ENCODE measurements at regions not wholly inside any gene's neighbourhood (a gene's known extent, or its start where the extent isn't known, plus 50 kb on each side); places are given as distances from the start of the nearest gene placed in this dataset.

DNA sequence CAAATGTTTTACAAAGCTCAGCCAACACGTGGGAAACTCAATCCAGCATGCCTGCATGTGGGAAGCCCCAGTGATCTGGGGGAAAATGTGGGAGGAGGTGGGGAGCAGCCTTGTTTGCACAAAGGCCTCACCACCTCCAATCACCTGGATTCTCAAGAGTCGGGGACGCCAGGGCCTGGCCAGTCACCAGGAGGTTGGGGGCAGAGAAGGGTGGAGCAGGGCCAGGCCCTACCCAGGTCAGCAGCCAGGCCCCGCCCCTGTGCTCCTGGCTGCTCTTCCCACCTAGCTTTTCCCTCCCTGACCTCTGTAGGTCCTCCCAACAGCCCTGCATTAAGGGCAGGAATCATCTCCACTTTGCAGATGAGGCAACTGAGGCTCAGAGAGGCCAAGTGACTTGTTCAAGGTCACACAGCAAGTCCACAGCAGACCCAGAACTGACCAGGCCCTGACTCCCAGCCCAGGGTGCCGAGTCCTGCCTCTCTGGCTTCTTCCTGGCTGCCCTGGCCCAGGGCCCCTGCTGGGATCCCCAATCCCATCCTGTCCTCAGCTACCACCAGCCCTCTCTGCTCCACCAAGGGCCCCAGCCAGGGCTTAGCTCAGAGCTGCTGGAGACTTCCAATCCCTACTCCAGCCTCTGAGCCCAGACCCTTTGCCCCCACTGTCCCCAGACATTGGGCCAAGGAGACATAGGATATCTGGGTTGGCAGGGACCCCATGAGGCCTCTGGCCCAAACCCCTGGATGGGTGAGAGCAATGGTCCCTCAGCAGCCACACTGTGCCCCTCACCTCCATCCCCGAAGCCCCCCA, 508.6 kb downstream of the PTPRU start:
- DNase-seq = no peak

DNA sequence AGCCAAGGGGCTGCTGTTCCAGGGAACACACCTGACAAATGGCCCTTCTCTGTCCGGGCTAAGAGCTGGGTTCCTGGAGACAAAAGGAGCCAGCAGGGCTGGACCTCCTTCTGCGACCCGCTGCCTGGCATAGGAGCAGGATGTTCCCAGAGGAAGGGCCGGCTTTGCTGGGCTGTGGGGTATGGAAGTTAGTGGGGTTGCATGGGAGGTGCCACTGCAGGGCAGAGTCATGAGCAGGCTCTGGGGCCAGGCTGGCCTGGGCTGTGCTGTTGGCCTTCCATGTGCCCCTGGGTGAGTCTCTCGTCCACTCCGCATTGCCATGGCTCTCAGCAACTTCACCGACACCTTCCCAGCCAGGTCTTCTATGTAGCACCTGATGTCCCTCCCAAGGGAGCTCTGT, 507.6 kb downstream of the PTPRU start:
- DNase-seq = no peak

DNA sequence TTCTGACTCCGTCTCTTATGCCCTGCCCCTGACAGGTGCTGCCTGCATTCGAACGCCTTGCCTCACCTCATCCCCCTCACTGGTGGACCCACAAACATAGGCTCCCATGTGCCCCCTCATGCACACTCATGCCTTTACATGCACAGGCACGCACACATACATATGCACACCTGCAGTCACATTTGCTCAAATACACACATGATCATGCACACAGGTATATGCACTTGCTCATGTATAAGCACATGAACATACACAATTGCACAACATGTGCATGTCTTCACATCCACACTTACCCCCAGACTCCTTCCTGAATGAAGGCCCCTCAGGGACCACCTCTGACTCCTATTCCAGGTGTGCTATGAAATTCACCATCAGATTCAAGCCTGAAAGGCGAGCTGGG, 506.9 kb downstream of the PTPRU start:
- no peak for DNase-seq

DNA sequence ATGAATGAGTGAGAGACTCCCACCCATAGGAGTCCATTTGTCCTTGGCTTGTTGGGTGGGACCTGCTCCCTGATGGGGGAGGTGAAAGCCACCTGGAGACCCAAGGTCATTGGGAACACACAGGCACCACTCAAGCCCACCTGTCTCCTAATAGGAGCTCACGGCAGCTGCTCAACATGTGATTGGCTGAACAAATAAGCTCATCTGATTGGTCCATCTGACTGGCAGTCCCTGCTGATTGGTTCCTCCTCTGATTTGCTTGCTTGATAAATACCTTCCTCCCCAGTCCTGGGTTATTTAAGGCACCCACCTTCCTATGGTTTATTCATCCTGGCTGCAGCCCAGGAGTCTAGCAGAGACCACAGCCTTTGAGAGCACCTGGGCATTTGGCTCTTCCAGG, 502.9 kb downstream of the PTPRU start:
- DNase-seq = no peak

DNA sequence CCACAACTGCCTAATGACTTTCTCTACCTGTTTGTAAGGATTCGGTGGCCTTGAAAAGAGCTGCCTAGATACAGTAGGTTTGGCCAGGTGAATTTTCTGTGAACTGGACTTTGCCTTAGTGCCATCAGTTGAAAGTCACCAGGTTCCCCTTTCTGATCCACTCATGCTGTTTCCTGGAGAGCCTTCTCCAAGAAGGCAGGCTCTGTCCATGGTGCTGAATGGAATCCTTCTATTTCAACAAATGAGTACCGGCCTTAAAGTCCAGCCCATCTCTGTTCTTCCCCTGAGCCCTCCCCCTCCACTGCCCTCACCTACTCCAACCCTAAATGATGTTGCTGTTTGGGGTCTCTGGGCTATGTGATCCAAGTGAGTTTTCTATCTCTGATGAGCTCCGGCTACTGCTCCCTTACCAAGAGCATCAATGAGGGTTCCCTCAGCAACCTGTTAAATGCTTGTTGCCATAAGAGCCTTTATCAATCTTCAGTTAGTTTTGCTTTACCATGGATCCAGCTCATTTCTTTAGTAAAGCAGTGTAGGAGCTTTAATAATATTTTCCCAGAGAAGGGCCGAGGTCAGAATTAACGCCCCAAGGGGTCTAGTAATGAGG, 500.4 kb downstream of the PTPRU start:
- DNase-seq = no peak

DNA sequence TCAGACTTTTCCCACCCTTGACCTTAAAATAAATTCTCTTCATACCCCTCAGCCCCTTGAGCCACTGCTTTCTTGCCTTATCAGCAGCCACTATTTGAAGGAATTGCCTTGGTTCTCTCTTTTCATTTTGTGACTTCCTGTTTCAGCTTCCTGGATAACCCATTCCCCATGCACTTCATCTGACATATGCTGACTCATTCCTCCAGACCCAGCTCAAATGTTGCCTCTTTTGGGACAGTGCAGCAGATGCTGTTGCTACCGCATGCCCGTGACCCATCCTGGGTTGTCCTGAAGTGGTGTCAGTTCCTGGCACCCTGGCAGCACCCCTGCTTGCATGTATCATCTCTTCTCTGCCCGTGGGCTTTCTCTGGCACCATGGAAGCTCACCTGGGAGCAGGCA, 496.1 kb downstream of the PTPRU start:
- no peak for DNase-seq

DNA sequence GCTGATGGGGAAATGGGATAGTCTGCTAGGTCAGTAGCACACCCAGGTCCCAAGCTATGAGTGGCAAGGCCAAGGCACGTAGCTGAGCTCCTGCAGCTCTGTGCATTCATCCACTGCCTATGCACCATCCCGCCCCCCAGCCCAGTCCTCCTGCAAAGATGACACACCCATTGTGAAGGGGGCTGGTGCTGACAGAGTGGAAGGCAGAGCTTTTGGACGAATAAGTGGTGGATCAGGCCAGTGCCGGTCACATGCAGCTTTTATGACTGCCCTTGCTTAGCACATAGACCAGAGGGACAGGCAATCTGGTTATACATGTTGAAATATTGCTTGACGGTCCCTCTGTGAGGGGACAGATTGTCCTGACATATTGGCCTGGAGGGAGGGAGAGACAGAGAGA, 494.3 kb downstream of the PTPRU start:
- DNase-seq = no peak

DNA sequence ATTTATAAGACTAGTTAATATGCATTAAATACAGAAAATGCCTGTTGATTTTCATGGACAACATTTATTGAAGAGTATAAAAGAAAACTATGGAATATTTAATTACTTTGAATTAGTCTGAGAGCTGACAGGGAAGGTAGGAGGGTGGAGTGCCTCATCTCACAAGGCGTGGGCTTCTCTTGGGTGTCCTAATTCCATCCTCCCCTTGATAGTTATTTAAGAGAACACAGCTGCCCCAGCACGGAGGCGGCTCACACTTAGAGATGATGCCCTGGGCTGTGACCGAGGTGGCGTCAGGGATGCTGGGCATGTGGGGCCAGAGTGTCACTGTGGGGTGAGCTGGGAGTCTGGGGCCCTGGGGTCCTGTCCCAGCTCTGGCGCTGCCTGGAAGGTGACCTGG, 493.0 kb downstream of the PTPRU start:
- DNase-seq = no peak

DNA sequence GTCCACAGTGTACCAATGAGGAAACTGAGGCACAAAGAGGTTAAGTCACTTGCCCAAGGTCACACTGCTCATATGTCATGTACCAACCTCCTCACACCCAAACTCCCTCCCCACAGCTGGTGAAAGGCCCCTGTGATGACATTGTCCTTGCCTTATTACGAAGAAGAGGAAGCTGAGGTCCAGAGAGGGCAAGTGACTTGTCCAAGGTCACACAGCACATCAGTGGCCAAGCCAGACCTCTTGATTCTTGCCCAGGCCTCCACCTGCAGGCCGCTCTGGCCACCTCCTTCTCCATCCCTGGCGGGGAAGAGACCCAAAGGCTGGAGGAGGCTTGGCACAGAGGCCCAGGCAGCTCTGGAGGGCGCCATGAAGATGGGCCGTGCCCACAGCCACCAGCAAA, 492.4 kb downstream of the PTPRU start:
- DNase-seq = no peak

DNA sequence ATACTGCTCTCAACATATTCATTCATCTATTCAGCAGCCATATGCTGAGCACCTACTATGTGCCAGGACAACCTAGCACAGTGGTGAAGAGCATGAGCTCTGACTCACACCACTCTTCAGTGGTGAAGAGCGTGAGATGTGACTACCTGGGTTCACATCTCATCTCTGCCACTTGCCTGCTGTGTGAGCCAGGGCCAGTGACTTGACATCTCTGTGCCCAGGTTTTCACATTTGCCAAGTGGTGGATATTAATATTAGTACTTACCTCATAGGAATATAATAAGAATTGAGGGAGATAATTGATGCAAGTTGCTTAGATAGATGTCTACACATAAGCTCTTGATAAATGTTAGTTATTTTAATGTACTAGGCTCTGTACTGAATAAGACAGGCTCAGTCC, 488.9 kb downstream of the PTPRU start:
- no peak for DNase-seq

DNA sequence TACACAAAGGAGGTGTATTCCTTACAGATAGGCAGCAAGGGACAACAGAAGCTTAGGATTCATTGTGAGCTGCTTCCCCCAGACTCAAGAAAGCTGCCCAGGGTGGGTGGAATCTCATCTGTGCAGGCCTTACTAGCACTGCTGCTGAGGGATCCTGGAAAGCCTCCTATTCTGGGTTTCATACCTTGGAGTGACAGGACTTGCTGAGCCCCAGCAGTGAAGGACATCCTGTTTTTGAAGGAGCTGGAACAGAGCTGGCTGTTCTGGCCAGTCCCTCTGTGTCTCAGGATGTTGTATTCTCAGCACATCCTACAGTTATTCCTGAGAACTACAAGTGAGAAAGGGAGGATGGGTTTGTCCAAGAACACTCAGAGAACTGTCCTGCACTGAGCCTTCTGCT, 486.3 kb downstream of the PTPRU start:
- no peak for DNase-seq

DNA sequence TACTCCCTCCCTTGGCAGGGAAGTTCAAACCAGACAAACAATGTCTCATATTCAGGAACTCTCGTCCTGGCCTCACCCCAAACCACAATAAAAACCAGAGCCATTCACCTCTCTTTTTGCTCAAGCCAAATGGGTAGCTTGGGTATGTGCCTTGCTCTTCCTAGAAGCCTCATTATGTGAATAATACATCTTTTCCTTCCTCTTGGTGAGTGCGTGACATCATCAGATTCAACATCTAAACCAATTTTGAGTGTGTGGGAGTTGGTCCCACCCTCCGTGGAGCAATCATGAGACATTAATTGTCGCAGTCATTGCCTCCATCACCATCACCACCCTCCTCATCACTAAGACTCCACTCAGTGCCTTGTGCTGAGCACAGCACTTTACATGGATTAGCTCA, 482.9 kb downstream of the PTPRU start:
- DNase-seq = no peak

DNA sequence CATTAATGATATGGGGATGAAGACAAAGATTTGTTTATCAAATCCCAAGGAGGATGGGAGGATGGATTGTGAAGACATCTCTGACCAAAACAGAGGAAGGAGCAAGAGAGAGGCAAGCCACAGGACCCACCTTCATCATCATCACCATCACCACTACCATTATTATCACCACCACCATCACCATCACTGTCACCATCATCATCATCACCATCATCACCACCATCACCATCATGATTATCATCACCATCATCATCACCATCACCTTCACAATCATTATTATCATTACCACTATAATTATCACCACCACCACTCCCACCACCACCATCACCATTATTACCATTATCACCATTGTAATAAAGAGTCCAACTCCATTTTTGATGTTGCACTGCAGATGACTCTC, 482.5 kb downstream of the PTPRU start:
- no peak for DNase-seq

DNA sequence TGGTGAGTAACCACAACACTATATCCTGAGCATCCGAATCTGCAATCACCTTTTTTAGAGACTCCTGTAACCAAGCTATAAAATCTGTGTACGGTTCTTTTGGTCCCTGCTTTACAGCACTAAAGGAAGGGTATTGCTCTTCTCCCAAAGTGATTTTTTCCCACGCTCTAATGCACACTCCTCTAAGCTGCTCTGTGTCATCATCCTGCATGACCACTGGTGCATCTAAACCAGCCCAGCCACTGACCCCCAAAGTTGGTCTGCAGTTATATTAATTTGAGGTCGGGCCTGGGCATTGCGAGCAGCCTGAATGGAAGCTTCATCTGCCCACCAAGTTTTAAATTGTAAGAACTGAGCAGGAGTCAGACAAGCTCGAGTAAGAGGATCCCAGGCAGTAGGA, 480.0 kb downstream of the PTPRU start:
- no peak for DNase-seq

DNA sequence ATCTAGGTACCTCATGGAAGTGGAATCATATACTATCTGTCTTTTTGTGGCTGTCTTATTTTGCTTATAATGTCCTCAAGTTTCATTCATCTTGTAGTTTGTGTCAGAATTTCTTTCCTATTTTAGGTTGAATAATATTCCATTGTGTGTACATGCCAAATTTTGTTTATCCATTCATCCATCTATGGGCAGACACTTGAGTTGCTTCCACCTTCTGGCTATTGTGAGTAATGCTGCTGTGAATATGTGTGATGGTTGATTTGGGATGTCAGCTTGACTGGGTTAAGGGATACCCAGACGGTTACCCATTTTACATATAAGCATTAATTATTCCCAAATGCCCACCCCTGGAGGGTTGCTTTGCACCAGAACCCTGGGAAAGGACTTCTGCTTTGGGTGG, 477.5 kb downstream of the PTPRU start:
- DNase-seq = no peak

DNA sequence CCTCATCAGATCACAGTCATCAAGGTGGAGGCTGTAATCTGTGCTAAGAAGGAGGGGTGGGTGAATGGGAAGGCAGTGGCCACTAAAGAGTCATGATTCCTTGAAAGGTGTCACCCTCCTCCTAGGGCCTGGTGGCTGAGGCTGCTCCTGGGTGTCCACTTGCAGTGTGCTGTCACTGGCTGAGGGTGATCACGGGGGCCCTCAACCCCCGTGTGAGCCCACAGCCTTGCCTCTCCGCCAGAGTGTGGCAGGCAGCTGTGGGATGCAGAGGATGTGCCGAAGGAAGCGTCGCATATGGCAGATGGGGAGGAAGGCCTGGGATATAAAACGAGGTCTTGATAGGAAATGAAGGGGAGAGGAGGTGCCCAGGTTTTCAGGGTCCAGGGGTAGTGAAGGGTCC, 476.5 kb downstream of the PTPRU start:
- DNase-seq = no peak

DNA sequence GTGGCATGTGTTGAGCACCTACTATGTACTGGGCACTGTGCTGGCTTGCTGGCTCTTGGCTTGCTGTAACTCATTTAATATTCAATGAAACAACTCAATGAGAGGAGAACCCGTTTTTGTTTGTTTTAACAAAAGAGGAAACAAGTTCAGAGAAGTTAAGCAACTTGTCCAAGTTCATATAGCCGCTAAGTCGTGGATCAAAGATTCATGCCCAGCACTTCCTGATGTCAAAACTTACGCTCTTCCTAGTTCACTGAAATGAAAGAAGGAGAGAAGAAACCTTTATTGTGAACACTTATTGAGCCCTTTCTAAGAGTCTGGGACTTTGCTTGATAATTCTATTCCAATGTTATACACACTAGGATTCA, 475.9 kb downstream of the PTPRU start:
- DNase-seq = no peak

DNA sequence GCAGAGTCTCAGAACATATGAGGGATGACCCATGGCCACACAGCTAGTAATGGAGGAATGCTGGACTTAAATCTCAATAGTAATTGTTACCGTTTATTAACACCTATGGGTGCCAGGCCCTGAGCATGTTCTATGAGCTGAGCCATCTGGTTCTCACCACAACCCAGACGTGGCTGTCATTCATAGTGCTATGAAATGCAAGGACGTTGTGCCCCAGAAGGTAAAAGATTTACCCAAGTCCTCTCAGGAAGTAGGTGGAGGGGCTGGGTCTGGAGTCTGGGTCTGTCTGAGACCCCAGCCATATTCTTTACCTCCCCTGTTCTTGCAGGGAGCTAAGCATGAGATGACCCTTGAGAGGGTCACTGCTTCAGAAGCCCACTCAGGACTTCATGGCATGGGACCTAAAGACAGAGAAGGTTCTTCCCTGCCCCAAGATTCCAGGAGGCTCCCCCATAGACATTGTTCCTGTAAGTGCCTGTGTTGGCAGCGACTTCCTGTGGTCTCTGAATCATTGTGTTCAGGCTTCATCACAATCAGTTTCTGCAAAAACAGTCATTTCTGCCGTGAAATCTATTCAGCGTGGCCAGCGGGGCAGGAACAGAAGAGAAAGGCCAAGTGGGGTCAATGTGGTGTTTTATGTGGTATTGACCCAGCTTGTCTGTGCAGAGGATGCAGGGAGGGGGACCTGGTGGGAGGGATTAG, 475.4 kb downstream of the PTPRU start:
- peak; percentile 67 for DNase-seq

DNA sequence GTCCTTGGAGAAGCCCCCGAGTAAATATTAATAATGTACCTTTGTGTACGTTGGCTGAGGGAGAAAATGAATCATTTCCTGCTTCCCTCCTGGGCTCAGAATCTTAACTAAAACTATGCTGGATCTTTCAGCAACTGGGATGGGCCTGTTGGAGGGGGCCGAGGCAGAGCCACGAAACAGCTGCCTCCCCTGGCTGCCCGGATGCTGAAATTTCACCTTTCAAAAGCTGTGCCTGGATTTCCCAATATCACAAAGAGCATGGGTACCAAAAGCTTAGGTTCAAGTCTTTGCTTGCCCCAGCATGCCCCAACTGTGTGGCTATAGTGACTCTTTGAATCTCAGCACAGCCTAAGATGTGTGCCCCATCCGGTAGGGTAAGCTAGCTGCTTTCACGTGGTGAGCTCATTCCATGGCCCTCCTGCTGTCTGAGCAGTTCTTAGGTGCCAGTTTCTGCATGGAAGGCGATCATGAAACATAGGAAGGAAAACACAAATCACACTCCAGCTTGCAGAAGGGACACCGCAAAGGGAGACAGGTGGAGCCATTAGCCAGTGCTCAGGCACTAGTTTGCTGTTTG, 473.5 kb downstream of the PTPRU start:
- no peak for DNase-seq

DNA sequence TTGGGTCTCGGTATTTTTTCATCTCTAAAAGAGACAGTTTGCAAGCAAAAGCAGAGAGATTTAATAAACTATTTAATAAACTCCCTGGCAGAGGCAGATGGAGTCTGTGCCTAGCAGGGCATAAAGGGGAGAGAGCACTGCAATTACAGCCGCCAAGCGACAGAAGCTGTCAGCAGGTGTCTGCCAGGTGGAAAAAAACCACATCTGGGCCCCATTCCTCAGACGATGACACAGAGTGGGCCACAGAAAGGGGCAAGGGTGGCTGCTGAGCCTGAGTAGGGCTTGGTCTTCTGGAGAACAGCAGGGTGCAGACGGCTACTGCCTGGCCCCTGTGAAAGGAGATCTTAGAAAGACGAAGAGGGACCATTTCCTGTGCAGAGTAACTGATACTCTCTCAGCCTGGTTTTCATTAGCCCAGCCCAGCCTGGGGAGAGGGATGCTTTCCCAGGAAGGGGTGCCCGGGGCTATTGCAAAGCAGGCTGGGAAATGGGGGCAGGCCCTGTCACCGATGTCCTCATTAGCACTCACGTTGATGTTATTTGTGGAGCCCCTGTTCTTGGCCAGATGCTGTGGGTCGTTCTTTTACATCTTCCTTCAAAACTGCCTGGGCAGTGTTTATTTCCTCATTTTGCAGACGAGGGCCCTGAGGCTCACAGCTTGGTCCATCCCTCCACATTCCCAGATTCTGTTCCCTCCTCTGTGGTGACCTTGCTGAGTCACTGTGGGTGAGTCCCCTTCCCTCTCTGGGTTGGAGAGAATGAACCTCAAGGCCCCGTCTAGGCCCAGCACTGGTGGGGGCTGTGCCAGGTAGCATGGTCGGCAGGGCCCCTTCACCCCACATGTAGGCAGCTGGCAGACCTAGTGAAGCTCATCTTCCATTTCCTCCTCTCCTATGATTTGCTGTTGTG, 472.7 kb downstream of the PTPRU start:
- DNase-seq = no peak

DNA sequence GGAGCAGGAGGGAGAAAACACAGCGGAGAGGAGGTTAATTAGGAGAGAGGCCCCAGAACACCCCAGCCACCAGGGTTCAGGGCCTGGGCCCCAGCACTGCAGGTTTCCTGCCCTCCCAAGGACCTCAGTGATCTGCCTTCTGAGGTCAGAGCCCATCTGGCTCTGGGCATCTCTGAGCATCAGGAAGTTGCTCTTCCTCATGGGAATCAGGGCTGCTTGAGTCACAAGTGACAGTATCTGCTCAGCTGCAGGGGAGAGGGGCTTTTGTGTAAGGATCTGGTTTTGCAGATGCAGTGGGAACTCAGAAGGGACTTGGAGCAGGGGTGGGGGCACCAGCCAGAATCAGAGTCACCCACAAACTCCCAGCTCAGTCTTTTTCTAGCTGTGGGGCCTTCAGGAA, 472.1 kb downstream of the PTPRU start:
- no peak for DNase-seq

DNA sequence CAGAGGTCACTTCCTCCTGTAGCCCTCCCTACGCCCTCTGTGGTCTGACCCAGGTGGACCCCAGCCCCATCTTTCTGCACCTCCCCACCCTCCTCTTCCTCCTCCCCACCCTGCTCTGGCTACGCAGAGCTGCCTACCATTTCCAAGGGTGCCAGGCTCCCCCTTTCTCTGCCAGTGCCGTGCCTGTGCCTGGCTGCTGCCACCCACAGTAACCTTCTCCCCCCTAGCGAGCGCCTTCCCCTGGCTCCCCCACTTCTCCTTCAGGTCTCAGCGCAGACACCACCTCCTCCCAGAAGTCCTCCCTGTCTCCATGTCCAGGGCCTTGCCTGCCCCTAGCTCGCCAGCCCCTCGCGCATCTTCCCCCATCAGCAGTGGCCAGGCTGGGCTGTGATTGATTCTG, 471.5 kb downstream of the PTPRU start:
- DNase-seq = no peak

DNA sequence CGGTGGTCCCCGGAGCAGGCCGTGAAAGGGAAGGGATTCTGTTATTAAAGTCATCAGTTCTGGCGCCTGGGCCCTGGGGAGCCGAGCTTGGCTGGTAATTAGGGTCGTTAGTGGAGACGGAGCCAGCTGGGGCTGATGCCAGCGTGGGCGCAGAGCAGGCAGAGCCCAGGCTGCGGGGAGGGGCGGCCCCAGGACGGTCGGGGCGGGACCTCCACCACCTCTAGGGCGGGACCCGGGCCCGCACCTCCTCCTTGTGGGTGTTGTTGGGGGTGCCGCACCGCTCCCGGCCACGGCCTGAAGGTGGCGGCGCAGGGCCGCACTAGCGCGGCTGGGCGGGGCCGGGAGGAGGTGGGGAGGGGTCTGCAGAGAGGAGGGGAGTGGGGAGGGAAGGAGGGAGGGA, 470.6 kb downstream of the PTPRU start:
- DNase-seq = peak; percentile 71

Data from activated CD8-positive, alpha-beta memory T cell treated with anti-CD3 and anti-CD28 coated beads, Interleukin-2, amount 50 U/mL, for 48 hours (primary cell).